Loucy (cell line): ENCODE measurements at regions not wholly inside any gene's neighbourhood (a gene's known extent, or its start where the extent isn't known, plus 50 kb on each side); places are given as distances from the start of the nearest gene placed in this dataset.

Experiments
- EZH2phosphoT487 ChIP-seq: fragments of 200-600 bp; IDR thresholded peaks from 2 replicates; pipeline ENCODE4 v1.6.1; 2018; ENCODE audit warnings: antibody characterized with exemption, mild to moderate bottlenecking, moderate library complexity, borderline replicate concordance
- TF ChIP-seq, protein P1 (sequence below): fragments of 200-600 bp; sonication (generic); conservative IDR thresholded peaks from 2 replicates; pipeline ENCODE4 v1.5.1; 2014; ENCODE audit warnings: mild to moderate bottlenecking, antibody characterized with exemption, low read length

DNA sequence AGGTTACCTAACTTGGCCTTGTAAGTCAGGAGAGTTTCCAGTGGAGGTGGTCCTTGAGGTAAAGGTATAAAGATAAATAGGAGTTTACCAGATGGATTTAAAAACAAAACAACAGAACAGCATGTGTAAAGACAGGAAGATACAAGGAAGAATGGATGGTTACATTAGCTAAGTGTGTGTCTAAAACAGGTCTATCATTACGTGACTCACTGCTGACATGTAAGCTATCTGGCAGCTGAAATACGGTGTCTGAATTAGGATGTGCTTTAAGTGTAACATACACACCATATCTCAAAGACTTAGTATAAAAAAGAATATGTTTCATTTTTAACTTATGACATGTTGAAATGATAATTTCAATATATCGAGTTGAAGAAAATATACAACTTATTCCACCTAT, 405.1 kb upstream of the ADAMTSL1 start:
- TF ChIP-seq, protein P1, sequence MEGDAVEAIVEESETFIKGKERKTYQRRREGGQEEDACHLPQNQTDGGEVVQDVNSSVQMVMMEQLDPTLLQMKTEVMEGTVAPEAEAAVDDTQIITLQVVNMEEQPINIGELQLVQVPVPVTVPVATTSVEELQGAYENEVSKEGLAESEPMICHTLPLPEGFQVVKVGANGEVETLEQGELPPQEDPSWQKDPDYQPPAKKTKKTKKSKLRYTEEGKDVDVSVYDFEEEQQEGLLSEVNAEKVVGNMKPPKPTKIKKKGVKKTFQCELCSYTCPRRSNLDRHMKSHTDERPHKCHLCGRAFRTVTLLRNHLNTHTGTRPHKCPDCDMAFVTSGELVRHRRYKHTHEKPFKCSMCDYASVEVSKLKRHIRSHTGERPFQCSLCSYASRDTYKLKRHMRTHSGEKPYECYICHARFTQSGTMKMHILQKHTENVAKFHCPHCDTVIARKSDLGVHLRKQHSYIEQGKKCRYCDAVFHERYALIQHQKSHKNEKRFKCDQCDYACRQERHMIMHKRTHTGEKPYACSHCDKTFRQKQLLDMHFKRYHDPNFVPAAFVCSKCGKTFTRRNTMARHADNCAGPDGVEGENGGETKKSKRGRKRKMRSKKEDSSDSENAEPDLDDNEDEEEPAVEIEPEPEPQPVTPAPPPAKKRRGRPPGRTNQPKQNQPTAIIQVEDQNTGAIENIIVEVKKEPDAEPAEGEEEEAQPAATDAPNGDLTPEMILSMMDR = no peak
- no peak for TF ChIP-seq EZH2phosphoT487
